GM21381 (cell line): ENCODE measurements at regions not wholly inside any gene's neighbourhood (a gene's known extent, or its start where the extent isn't known, plus 50 kb on each side); places are given as distances from the start of the nearest gene placed in this dataset.

ENCODE experiments used
- ATAC-seq: cut with Tn5 transposase; IDR thresholded peaks from one replicate; pipeline ENCODE4 v1.9.1; 2021; ENCODE audit warnings: mild to moderate bottlenecking, moderate library complexity; ENCODE audit not compliant: unreplicated experiment

DNA sequence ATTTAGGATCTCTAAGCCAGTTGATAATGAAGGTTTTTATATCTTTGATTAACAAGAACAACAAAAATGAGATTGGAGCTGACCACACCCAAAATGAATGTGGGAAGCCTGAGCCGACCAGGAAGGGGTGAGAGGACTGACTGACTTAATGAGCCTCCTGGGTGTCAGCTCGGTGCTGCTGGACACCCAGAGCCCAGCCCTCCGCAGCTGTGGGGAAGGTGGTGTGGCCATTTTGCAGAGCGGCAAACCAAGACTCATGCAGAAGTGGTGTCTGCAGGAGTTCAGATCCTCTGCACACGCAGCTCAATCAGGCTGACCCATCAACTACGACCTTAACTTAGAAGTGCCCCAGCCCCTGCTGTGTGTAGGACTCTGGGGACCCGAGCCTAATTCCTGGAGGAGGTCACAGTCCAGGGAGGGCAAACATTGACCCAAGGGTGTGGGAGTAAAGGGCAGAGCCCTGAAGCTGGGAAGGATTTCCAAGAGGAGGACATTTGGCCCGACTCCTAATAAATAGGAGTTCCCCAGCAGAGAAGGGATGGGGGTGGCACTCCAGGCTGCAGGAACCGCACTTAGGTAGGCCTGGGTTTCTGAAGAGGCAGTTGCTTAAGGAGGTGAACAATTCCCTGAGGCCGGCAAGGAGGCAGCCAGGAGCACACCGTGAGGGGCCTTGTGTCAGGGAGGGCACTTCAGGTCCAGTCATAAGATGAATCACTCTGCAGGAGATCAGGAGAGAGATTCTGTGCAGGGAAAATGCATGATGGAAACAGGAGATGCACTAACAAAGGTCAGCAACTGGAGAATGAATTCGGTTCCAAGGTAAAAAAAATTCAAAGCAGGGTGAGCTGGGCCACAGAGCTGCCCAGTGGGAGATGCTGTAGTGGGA lies 197.1 kb upstream of the TPM1 start:
- no peak for ATAC-seq

DNA sequence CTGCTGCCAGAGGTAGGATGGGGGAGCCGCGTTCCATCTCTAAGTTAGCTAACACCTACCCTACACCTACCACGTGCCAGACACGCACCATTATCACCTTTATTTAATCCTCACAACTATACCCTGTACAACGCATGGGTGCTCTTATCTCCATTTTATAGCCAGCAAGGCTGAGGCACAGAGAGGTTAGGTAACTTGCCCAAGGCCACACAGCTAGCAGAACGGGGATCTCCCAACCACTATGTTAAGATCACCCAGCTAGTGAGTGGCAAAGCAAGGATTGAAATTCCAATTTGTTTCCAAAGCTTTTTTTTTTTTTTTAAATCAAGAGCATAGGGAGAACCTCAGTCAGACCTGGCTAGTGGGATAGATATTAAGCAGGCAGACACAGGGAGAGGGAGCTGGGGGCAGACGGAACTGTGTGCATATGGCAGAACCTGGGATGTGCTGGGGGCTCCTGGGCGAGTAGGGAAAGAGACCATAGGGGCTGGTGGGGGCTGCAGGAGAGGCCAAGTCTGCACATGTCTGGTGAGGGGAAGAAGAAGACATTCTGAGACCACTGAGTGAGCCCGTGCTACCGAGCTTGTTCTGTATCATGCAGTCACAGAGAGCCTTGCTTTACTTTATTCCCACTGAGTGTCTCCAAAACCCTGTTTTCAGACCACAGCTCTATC lies 196.3 kb upstream of the TPM1 start:
- no peak for ATAC-seq

DNA sequence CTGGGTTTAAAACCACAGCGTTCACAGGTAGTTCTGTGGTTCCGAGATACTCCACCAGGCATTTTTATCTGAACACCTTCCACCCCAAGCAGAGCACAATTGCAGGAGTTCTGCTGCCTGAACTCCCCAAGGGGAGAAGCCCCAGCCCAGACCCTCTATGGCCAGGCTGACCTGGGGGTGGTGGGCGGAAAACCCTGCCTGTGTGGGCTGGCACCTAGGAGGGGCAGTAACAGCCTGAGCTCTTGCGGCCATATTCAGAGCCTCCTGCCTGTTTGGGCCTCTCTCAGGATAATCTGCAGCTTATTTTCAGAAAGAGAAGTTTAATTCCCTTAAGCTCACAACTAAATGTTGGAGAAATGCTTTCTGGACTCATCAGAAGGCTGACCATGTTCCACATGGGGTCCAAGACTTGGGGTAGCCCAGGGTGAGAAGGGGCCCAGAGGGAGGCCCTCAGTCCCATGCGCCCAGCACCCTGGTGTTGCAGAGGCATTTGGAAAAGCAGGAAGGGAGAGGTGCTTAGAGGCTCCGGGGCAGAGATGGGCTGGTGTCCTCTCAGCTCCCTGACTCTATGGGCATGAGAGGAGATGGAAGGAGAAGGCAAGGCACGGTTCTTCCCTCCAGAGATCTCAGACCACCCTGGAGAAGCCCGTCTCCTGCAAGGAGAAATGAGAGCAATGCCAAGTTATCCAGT lies 195.6 kb upstream of the TPM1 start:
- no peak for ATAC-seq

DNA sequence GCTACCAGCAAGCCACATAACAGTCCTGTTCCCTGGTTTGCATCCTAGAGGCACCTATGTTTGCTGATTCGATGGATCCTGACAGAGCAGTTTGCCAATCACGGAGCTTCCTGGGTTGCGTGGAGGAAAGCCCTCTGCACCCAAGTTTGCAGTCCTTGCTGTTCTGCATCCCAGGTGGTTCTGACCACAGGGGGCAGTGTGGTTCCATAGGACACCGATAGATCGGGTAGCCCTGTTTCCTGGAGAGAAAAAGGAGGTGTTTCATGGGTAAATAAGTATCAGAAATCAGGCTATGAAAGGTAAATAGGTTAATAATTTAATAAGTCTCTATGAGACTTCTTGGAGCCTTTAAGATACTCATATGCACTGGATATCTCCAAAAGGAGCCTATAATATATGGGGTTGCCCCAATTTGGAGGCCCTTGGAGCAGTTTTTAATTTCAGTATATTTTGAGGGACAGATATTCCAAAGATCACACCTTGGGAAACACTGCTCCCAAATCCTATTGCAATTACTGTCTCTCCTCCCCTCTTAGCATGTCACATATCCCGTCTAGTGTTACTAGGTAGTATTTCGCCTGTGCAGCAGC lies 194.6 kb upstream of the TPM1 start:
- ATAC-seq: no peak

DNA sequence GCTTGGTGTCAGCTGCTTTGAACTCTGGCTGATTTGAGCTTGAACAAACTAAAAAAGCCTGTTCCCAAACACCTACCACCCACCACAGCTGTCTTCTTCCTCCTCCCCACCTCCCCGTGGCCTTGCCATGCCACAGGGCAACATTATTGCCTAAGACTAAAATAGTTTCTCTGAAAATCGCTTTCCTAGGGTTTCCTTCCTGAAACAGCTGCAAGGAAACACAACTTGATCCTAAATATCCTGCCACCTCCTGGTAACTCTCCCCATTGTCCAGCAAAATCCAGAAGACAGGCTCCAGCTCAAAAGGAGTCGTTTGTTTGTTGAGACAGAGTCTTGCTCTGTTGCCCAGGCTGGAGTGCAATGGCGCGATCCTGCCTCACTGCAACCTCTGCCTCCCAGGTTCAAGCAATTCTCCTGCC lies 193.9 kb upstream of the TPM1 start:
- no peak for ATAC-seq

DNA sequence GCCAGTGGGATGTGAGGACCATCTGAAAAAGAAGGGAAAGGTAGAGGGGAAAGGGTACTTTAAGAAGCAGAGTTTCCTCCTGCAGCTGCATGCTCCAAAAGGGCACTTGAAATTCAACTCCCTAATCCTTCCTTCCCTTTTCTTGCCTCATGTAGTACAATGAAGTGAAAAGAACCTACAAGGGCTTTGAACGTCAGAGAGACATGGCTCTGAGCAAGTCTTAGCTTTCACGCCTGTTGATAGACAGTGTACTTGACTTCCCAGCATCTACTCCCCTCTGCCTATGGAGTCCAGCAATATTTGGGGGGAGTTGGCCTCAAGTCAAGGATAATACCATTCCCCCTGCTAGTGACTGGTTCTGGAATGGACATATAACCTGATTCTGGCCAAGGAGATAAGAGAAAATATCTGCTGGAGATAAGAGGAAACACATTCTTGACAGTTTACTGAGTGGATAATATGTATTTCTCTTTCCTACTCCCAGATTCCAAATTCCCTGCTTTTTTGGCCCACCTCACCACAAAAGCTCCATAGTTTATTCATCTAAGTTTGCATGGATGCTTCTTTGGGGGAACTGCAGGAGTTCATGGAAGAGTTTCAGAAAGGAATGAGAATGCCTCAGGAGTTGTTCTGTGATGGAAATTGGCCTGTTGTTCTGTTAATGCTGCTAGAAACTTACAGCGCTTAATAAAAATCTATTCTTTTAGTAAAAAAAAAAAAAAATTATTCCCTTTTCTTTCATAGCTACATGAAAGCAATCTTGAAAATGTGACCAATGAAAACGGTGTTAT lies 193.0 kb upstream of the TPM1 start:
- no peak for ATAC-seq

DNA sequence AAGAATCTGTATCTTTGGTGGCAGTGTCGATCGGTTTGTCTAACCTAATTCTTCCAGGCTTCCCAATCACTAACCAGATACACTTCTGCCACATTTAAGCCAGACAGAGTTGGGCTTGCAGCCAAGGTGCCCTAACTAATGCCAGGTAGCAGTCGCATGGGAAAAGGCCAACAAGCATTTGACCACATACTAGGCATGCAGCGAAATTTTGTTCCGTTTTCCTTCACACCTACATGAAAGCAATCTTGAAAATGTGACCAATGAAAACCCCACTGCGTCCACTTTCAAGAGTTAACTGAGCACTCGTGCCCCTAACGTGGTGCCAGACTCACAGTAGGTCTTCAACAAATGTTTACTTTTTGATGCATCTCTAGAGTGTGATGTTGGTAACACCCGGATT lies 192.2 kb upstream of the TPM1 start:
- no peak for ATAC-seq

DNA sequence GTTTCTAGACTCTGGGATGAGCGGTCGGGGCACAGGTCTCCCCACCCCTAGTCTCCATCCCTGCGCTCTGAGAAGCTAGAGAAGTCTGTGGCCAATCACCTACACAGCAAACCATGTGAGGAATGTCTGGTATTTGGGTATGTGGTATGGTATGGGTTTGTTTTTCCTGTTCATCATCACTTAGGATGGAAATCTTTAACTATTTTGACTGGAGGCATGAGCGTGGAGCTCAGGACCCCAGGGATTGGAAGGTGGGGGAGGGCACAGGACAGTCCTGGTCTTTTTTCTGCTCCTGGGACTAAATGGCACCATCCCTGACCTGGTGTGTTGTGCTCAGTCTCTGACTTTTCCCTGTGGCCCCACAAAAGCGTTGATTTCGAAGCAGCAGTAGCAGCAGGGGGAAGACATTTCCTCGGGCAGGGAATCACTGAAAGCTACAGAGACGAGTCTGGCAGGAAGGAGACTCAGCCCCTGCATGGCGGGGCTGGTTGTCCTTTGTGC lies 191.7 kb upstream of the TPM1 start:
- ATAC-seq: no peak

DNA sequence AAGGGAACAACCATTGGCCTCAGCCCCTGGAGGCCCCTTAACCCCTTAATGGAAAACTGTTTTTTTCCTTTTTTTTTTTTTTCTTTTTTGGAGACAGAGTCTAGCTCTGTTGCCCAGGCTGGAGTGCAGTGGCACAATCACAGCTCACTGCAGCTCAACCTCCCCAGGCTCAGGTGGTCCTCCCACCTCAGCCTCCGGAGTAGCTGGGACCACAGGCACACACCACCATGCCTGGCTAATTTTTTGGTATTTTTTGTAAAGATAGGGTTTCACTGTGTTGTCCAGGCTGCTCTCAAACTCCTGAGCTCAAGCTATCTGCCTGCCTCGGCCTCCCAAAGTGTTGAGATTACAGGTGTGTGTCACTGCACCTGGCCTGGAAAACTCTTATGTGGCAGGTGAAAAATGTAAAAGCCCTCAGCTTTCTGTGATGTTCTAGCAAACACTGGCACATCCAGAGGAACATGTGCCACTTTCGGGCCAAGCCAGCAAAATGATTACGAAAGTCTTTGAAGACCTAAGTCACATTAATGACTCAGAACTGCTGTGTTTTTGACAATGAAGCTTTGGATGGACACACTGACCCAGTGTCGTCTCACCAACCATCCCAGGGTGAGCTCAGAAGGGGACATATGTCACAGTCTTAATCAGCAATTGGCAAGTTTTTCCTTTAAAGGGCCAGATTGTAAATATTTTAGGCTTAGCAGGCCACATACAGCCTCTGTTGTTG lies 189.3 kb upstream of the TPM1 start:
- no peak for ATAC-seq

DNA sequence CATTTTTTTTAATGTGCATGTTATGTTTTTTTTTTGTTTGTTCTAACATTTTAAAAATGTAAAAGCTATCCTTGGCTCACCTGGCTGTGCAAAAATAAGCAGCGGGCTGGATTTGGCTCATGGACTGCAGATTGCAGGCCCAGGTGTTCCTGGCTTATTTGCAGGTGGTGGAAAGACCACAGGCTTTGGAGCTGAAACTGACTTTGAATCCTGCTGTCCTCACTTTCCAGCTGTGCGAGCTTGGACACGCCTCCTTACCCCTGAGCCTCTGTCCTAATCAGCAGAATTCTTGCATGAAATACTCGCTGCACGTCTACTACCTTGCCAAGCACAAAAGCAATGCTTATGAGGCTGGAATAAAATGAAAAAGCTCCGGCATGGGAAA lies 188.7 kb upstream of the TPM1 start:
- no peak for ATAC-seq

DNA sequence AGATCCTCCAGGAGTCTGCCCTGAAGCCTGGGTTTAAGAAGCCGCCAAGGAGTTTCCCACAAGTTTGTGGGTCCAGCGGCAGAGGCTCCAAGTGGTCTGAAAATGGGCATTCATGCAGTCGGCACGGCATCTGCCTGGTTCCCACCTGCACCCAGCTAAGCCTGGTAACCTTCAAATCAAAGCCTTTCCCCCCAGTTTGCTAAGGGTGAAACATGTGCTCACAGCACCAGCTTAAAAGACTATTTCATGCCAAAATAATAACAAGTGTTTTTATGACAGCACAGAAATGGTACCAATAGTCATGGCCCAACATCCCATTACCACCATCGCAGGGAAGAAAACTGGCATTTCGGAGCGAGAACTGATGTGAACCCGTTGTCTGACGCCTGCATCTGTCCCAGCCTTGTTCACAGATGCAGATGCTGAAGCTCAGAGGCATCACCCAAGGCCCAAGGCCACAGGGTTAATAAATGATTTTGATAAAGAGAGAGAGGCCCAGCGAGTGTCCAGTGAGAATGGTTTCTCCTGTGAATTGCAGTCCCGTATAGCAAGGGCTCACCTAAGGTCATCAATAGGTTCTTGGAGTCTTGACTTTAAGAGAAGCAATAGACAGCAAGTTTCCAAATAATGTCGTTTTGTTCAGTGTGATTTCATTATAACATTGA lies 188.0 kb upstream of the TPM1 start:
- ATAC-seq: no peak

DNA sequence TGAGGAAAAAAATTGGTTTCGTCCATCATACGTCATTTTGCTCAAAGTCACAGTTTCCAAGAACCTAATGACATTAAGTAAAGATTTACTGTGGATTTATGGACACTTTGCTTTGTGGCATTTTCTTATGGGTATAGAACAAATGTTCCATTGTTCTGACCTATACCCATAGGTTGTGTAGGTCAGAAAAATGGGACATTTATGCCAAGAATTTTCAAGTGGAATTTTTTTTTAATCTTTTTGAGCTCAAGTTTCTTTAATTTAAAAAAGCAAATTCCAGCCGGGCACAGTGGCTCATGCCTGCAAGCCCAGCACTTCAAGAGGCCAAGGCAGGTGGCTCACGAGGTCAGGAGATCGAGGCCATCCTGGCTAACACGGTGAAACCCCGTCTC lies 187.5 kb upstream of the TPM1 start:
- no peak for ATAC-seq

DNA sequence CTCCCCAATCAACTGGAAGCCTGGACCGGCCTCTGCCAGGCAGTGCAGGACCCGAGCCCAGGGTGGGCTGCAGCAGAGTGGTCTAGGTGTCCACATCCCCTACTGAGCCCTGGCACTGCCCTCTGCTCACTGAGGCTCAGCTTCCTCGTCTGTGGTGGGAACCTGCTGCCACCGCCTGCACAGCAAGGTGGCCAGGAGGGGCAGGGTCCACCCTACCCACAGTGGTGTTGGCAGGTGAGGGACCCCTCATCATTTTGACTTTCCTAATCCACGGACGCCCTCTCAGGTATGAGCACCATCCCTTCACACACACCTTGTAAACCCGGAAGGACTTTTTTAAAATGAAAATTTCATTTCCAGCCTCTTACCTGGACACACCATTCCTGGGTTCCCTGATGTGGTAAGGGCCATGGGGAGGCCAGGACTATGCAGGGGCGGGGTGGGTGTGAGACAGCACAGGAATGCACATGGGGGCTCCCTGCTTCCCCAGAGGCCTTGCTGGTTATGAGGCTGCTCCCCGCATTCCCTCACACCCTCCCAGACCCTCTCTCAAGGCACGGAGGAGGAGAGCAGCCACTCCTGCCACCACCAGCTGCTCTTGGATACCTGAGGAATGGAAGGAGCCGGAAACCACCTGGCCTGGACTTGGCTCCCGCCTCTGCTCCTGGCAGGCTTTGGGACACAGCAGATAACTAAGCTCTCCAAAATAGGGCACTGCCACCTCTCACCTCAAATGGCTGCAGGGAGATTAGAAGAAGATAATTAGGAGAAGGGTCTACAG lies 185.9 kb upstream of the TPM1 start:
- no peak for ATAC-seq

DNA sequence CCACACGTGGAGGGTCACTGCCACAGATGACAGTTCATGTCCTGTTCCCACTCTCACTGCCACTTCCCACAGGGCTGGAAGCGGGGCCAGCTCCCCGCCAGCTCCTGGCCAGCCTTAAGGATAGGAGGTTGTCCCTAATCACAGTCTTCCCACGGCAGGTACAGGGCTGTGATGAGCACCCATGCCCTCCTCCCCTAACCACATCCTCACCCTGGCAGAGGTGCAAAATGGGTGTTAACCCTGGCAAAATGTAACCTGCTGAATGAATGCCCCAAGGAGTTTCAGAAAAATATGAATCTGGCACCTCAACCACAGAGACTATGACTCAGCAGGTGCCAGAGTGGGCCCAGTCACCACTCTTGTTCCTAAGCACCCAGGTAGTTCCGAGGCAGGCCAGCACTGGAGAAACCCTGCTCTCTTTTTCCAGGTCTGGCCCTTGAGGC lies 185.1 kb upstream of the TPM1 start:
- no peak for ATAC-seq

DNA sequence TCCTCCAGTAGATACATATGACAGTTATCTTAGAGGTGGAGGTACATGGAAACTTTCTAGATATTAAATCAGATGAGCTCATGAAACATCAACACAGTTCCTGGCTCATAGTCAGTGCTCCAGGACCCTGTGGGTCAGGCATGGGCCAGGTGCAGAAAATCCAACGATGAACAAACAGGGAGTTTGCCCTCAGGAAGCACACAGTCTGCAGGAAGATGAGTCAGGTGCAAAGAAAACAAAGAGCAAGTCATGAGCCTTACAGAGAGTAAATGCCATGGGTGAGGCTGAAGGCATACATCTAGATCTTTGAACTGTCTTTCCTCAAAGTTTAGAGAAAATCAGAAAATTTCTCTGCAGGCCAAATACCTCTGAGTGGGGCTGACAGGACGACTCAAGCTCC lies 184.2 kb upstream of the TPM1 start:
- no peak for ATAC-seq

DNA sequence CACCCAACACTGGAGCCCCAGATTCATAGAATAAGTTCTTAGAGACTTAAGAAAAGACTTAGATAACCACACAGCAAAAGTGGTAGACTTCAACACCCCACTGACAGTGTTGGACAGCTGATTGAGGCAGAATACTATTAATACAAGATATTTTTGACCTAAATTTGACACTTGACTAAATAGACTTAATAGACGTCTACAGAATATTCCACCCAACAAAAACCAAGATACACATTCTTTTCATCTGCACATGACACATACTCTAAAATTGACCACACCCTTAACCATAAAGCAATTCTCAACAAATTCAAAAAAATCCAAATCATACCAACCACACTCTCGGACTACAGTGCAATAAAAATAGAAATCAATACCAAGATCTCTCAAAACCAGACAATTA lies 179.8 kb upstream of the TPM1 start:
- ATAC-seq: no peak

DNA sequence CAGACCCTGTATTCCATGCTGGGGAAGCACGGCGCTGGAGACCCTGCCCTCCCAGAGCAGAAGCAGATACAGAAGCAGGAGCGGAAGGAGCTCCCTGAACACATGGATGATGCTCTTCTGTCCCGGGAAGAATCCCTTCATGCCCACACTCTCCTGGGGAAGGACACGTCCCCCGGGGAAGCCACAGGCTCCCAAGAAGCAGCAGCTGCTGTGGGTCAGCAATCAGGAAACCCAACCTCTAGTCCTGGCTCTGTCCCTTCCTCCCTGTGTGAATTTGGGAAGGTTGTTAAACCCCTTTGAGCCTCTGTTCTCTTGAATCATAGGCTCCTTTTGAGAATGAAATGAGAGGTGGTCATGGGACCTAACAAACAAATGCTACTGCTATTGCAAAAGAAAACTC lies 176.2 kb upstream of the TPM1 start:
- ATAC-seq: no peak

DNA sequence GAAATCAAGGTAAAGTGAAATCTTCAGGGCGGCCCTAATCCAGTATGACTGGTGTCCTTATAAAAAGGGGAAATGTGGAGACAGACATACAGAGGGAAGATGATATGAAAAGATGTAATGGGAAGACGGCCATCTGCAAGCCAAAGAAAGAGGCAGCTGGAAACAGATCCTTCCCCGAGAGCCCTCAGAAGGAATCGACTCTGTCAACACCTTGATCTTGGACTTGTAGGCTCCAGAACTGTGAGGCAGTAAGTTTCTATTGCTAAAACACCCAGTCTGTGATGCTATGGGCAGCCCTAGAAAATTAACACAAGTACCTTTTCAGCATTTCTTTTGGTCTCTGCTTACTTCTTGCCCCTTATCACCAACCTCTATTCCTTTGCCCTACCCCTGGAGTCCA lies 174.7 kb upstream of the TPM1 start:
- no peak for ATAC-seq

DNA sequence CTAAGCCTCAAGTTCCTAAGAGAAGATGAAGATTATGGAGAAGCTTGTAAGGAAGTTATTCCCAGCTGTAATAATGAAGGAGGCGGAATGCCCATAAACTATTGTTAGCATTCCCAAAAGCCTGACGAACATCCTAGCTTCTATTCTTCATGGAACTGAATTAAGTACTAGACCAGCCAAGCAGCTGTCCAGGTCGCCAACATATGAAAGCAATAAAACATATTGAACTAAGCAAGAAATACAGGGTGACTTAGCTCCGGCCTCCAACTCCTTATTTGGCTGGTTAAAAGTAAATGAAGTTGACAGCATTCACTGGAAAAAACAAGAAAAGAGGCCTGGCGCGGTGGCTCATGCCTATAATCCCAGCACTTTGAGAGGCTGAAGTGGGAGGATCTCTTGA lies 174.0 kb upstream of the TPM1 start:
- ATAC-seq: no peak
